NCI-H2107 (cell line): ENCODE measurements at regions not wholly inside any gene's neighbourhood (a gene's known extent, or its start where the extent isn't known, plus 50 kb on each side); places are given as distances from the start of the nearest gene placed in this dataset.
"Not testable (repeated sequence)": the region's sequence is repeated elsewhere in the genome, so short reads cannot be mapped to it uniquely, and the experiment has no call there.

Source experiments
- DNase-seq: peaks from one replicate; lab custom pipeline; 2025; lab: John Stamatoyannopoulos, UW

DNA sequence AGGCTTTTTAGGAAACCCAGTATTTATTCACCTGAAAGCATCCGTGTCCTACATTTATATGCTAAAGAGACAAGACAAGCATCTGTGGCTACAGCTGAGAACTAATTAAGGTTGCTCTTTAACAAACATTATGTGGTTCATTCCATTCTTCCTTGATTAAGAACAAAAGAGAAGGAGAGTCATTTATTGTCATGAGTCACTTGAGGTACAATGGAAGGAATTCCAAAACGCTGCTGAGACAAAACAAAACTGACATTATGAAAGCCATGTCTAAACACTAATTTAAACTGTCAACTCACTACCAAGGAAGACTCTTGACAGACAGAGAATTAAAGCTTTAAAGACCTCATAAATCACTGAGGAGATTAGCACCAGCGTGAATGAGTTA is 214.4 kb downstream of the BMP4 start:
- DNase-seq: no peak

DNA sequence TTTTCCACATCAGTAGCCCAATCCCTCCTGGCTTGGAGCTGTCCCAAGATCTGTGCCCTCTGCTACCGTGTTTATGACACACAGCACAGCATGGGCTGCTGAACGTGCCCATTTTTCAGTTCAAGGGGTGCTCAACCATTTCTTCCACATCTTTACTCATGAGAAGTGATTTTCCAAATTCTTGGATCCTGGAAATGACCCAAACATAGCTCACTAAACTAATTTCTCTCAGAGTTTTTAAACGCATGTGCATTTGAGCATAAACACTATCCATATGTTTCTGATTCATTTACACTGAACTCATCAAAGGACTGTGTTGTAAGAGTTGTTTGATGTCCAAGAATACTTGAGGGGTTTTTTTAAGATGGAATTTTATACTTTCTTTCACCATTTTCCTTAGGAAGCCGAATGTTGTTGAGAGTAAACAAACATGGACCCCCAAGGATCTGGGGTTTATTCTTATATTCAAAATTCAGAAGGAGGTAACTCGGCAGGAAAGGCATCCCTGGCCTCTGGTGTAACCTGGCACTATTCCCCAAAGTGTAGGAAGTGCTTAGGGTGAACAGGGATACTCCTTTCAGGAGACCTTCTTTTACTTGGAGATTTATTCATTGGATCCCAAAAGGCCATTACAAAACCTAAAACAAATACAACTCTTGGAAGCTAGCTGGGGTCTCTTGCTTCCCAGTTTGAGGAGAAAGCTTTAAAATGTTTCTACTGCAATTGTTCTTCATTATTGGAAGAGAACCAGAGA is 215.0 kb downstream of the BMP4 start:
- no peak for DNase-seq

DNA sequence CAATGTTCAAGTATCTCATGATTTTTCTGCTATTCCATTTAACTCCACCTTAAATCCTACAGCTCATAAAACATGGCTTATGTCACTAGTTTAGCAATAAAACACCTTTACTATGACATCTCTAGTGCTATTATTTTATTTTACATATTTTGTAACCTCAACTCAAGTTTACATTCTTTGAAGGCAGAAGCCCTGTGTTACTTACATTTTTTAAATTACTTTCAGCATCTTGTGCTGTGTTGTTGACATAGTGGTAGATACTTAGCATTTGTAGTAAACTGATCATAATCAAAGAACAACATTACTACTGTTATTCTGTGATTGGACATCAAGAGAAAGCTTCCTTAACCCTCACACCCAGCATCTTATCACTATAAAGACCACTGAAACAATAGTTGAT is 216.1 kb downstream of the BMP4 start:
- no peak for DNase-seq

DNA sequence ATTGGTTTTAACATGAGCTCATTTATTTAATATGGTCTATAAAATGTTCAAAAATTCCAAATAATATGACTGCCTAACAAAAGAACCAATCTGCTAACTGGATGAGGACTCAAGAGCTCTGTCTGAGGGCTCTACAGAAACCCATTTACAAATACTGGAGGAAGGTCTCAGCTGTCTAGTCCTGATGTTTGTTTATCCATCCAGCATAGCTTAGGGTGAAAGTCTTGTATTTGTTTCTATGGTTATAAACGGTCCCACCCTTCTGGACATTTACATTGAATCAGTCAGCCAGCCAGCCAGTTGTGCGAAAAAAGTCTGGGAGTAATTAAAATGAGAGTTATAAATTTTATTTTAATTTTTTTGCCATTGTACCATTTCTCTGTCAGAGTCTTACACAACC is 220.7 kb downstream of the BMP4 start:
- DNase-seq: no peak

DNA sequence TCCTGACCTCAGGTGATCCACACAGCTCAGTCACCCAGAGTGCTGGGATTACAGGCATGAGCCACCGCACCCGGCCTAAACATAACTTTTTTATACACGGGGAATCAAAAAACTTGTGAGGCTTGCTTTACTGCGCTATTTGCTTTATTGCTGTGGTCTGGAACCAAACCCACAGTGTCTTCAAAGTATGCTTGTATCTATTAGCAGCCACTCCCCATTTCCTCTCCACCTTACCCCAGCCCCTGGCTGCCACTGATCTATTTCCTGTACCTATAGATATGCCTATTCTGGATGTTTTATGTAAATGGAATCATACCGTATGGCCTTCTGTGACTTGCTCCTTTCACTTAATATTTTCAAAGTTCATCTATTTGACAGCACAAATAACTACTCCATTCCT is 233.4 kb downstream of the BMP4 start:
- DNase-seq: no peak

DNA sequence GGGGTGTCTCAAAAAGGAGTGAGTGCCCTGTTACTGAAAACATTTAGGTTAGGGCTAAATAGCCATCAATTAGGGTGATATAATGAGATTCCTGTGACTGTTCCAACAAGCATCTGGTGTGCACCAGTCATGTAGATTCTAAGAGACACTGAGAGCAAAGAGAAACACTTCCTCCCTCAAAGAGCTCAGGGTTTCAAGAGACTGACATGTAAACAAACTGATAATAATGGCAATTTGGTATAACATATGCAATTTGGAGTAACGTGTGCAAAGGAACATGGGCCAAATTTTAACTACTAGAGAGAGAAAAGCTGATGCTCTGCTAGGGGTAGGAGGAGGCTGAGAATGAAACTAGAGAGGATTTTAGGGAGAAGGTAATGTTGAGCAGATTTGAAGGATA is 237.1 kb downstream of the BMP4 start:
- no peak for DNase-seq

DNA sequence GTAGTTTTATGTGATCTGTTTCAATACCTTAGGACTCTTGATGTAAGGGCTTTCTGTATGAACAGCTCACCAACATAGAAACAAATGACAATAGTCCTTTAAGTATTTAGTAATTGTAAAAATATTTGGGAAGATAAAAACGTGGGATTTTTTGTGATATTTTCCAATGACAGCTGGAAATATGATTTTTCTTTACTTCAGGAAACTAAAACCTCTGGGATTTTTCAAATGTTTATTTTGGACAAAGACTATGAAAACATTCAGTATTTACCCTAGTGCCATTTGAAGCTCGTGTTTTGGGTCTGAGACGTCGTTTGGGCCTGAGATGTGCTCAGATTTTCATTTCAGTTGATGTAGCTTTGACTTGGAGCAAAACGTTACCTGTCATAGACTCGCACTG is 240.0 kb downstream of the BMP4 start:
- DNase-seq: no peak

DNA sequence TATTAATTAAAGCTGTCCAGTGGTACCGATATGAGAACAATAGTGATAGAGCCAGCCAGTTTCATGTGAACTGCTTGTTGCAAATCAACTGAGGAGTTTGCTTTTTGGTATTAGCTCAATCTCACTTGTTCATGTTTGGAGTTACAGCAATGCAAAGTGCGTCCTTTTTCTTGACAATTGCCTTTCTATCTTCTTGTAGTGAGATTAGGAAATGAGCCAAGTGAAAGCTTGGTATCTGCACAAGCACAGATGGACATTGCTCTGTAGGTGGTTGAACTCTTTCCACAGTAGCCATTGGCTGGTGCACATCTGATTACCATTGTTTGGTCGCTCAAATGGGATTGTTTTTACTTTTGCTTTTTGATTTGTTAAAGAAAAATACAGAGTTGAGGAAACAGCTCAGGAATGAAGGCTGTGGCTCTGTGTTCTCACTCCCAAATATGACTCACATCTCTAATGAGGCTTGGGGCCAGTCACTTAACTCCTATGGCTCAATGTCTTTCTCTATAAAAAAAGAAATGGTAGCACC is 241.4 kb downstream of the BMP4 start:
- no peak for DNase-seq

DNA sequence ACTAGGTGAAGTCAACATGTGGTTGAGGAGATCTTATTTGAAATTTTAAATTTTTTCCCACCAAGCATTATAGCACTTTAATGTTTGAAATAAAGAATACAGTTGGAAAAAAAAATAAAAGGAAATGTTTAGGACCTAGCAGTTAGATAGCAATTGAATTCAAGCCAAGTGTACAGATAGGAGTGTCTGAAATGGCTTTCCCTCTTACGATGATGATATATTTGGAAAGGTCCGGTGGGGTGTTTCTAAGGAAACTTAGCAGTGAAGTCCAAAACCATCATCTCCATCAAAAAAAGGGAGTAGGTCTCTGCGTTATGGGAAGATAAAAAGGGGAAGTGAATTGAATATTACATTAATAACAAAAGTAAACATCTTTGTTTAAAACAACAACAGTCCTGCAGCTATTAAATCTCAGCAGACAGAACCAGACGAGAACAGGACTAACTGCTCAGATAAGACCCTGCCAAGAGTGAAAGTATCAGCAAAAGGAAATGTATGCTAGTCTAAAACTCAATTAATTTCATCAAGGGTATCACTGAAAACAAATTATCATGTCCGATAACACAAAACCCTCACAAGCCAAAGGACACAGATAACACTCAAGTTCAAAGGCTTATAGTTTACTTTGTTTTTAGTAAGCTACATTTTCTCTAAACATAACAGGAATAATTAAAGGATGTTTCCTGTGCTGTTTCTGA is 242.0 kb downstream of the BMP4 start:
- DNase-seq: no peak

DNA sequence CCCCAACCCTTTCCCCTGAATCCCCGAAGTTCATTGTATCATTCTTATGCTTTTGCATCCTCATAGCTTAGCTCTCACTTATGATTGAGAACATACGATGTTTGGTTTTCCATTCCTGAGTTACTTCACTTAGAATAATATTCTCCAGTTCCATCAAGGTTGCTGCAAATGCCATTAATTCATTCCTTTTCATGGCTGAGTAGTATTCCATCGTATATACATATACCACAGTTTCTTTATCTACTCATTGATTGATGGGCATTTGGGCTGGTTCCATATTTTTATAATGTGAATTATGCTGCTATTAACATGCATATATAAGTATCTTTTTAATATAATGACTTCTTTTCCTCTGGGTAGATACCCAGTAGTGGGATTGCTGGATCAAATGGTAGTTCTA is 243.7 kb downstream of the BMP4 start:
- DNase-seq: not testable (repeated sequence)

DNA sequence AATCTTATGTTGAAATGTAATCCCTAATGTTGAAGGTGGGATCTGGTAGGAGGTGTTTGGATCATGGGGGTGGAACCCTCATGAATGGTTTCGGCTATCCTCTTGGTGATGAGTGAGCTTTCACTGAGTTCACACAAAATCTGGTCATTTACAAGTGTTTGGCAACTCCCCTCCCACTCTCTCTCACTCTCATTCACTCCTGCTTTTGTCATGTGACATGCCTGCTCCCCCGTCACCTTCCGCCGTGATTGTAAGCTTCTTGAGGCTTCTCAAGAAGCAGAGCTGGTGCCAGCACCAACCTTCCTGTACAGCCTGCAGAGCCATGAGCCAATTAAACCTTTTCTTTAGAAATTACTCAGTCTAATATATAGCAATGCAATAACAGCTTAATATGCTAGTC is 245.4 kb downstream of the BMP4 start:
- no peak for DNase-seq

DNA sequence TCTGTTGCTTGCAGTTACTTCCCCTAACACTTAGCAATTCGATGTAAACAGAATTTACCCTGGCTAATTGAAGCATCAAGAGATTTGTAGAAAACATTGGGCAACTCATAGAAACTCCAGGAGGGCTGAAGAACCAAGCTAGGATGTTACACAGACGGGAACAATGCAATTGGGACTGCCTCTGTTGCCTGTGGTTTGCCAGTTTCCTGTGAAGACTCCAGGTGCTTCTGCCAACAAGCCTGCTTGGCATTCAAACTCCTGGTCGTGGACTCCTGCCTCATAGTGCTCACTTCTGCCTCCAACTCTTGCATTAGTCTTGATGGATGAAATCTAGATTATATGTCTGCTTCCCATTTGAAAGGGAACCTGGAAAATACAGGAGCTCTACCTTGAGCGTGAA is 246.0 kb downstream of the BMP4 start:
- no peak for DNase-seq

DNA sequence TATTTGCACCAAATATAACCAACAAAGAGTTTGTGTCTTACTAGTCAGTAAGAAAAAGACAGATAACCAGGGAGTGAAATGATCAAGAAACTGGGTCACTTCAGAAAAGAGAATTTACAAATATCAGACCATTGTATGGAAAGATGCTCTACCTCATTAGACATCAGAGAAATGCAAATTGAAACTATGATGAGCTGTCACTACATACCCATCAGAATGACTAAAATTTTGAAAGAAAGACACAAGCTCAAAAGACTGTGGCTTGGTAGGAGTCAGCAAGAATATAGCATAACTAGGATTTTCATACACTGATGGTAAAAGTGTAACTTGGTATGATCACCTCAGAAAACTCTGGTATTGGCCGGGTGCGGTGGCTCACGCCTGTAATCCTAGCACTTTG is 247.2 kb downstream of the BMP4 start:
- no peak for DNase-seq

DNA sequence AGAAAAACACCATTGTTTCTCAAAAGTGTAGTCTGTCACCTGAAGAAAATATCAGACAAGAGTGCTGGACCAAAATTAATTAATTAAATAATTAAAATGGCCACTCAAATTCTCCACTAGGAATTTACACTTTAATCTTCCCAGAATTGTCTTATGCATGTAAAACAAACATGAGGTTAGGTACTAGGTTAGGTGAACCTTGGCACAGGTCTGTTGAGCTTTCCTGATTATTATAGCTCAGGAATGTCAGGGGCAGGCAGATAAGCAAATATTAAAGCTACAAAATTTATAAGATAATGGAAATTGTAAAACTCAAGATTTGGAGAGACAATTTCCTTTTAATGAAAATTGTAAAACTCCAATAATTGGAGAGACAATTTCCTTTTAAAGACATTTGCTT is 253.2 kb downstream of the BMP4 start:
- no peak for DNase-seq

DNA sequence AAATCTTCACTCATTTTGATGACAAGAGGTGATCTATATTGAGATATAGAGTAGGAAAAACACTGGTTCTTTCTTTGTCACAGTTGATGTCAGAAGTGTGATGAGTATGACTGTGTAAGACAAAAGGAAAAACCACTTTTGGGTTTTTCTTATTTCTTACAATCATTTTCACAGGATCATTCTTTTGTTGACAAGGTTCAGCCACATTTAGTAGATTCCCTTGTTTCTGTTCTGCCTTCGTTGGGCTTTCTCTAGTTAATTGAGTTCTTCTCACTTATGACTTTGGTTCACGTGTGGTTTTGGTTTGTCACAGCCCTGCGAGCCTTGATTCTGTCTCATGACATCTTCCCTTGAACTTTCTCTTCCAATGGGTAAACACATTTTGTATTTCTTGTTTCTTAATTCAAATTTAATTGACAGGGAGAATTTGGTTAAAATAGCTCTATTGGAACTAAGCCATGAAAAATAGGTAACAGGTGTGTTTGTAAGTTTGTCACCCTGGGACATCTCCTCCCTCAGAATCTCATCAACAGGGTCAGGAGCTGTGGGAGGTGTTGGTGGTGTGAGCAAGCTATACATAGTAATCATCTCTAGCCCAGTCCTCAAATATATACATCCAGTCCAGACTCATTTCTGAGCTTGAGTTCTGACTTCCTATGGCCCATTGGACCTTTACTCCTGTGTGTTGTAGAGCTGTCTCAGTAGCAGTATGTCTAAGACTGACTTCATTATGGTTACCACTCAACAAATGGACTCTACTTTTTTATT is 255.3 kb downstream of the BMP4 start:
- no peak for DNase-seq

DNA sequence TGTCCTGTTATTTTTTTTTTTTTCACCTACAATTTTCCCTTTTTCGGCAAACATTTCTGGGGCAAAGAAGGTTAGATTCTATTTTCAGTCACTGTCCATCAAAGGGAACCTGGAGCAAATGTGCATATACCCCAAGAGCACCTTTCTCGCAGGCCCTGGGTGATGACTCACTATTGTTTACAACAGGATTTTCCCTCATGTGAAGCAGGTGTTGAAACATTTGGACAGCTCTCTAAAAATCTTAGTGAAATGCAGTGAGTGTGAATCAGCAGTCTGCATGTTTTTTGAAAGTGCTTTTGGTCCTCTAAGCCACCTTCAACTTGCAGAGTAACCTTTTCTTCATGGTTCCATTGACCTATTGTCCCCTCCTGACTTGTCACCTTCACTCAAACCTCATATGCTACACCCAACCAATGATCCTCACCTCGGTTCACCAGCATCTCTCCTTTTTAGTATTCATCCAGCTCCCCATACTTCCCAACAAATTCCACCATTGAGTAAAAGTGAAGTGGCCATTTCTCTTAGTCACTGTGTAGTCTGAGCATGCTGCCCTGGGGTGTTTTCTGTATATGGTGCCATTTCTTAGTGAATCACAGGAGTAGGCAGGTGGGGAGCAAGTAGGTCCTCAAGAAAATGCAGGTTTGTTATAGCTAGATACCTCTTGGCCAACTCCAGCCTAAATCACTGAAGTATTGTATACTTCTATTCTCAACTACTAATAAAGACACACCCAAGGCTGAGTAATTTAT is 260.2 kb downstream of the BMP4 start:
- no peak for DNase-seq

DNA sequence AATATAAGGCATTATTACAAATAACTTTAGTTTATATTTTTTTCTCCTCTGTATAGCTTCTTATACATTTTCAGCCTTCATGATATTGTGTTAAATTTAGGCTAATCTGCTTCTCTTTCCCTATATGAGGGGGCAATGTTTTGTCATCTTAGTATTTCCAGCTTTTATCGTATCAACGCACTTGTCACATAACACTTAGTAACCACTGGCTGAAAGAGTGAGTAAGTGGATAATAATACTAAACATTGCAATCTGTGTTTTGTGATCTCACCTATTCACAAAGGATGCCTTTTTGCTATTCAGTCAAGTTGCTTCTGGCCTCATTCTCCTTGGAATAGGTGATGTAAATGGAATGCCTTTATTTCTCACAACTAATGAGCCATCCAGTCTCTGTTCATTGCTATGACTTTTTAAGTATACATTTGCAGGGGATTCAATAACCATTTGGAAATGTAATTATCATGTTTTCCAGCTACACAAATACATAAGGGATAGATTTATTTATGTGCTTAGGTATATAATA is 260.9 kb downstream of the BMP4 start:
- DNase-seq: no peak

DNA sequence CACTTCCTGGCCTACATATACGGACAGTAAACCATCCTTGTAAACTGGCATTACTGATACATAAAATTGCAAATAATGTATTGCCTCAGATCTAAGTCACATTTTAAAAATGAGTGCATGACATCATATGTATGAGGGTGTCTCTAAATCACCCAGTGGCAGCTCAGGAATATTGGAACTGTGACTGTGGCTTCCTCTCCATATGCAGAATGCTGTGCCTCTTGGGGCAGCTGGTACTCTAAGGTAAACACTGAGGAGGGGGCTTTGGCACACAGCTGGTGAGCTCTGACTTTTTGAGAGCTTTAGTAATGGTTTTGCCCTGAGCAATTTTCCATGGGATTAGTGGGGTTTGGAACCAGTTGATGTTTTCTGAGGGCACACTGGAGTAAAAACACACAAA is 263.7 kb downstream of the BMP4 start:
- no peak for DNase-seq

DNA sequence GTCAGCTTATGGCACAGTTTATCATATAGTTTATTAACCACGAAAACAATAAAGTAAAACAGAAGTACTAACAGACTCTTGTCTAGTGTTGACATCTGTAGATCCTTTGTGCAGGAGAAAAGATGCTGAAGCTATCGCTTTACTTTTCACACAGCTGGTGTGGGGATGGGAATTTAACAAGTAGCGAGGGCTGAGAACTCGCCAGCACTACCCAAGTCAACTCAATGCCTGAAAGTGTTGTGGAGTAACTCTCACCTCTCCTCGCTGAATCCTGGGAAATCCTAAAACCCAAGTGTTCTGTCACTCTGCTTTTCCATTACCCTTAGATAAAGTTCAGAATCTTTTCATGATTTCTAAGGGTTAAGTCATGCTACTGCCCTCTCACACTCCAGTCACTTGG is 264.2 kb downstream of the BMP4 start:
- no peak for DNase-seq

DNA sequence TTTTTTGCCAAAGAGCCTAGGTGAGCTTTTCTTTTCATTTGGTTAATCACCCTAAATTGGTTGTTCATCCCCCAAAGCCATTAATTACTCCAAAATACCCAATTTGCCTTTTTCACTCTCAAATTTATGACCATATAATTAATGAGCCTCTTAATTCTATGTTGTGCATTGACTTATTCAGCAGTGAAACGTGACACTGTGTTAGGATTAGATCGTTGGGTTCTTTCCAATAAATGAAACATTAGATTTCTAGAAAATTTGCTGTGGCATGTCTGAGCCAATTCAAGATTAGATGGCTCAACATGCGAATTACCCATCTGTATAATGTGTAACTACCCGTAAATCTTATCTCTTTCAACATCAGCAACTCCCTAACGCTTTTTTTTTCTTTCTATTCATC is 273.4 kb downstream of the BMP4 start:
- no peak for DNase-seq

DNA sequence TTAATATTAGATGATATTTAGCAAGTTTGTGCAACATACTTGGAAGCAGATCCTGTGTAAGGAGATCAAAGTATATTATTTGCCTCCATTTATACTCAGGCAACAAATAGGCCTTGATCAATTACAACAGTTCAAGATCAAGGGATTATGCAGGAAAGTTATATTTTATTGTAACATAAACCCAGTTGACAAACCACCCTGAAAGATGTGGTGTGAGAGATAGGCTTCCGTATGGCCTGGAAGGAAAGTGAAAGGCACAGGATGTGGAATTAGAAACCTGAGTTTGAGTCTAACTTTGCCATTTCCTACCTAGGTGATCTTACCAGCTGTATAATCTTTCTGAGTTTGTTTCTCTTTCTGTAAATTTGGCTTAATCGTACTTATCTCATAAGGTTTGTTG is 284.1 kb downstream of the BMP4 start:
- DNase-seq: no peak

DNA sequence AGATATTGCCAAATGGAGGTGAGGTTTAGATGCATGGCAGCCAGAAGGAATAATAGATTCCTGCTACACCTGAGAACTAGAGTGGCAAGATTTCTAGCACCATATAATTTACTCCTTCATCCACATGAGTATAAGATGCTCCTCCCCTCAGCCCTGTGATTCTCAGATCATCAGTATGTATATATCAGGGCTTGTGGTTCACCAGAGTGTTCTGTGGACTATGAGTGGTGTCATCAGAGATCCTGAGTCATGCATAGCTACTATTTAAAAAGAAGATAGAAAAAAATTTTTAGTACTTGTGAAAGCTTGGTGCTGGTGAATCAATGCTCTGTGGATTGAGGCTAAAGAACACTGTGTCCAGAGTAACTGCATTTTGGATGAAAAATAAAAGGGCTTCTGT is 285.9 kb downstream of the BMP4 start:
- no peak for DNase-seq
